T-helper 9 cell (primary cell): ENCODE measurements at regions not wholly inside any gene's neighbourhood (a gene's known extent, or its start where the extent isn't known, plus 50 kb on each side); places are given as distances from the start of the nearest gene placed in this dataset.
"Not testable (repeated sequence)": the region's sequence is repeated elsewhere in the genome, so short reads cannot be mapped to it uniquely, and the experiment has no call there.

Source experiments
- DNase-seq: peaks from one replicate; pipeline ENCODE4 v3.0.0-alpha.2; 2020

GRCh38 chr5:105872569-105873270 lies 1798.0 kb downstream of the EFNA5 start:
- DNase-seq = no peak

- DNase-seq = no peak
Measured at GRCh38 chr5:105868038-105868780, 1802.5 kb downstream of the EFNA5 start.

- DNase-seq = no peak
Measured at GRCh38 chr5:105865834-105866233, 1804.9 kb downstream of the EFNA5 start.

- not testable (repeated sequence) for DNase-seq
Measured at GRCh38 chr5:105859350-105859749, 1811.4 kb downstream of the EFNA5 start.

GRCh38 chr5:105849701-105850100 lies 1821.0 kb downstream of the EFNA5 start:
- no peak for DNase-seq

GRCh38 chr5:105840800-105841199 lies 1829.9 kb downstream of the EFNA5 start:
- DNase-seq = no peak

GRCh38 chr5:105836887-105837286 lies 1833.8 kb downstream of the EFNA5 start:
- DNase-seq = no peak

- DNase-seq = no peak
Measured at GRCh38 chr5:105836268-105836667, 1834.5 kb downstream of the EFNA5 start.

GRCh38 chr5:105828821-105829220 lies 1841.9 kb downstream of the EFNA5 start:
- DNase-seq = no peak

GRCh38 chr5:105821800-105822199 lies 1848.9 kb downstream of the EFNA5 start:
- DNase-seq = no peak

GRCh38 chr5:105817914-105818313 lies 1852.8 kb downstream of the EFNA5 start:
- no peak for DNase-seq

- DNase-seq = no peak
Measured at GRCh38 chr5:105817416-105817815, 1853.3 kb downstream of the EFNA5 start.

GRCh38 chr5:105816961-105817360 lies 1853.8 kb downstream of the EFNA5 start:
- no peak for DNase-seq

GRCh38 chr5:105812304-105812703 lies 1858.4 kb downstream of the EFNA5 start:
- no peak for DNase-seq

- DNase-seq = no peak
Measured at GRCh38 chr5:105807951-105808350, 1862.8 kb downstream of the EFNA5 start.

GRCh38 chr5:105807290-105807689 lies 1863.4 kb downstream of the EFNA5 start:
- DNase-seq = no peak

GRCh38 chr5:105806596-105806995 lies 1864.1 kb downstream of the EFNA5 start:
- DNase-seq = no peak

- DNase-seq = no peak
Measured at GRCh38 chr5:105803431-105803830, 1867.3 kb downstream of the EFNA5 start.

- no peak for DNase-seq
Measured at GRCh38 chr5:105794578-105794977, 1876.2 kb downstream of the EFNA5 start.

GRCh38 chr5:105789246-105789645 lies 1881.5 kb downstream of the EFNA5 start:
- DNase-seq = no peak

- no peak for DNase-seq
Measured at GRCh38 chr5:105783811-105784210, 1886.9 kb downstream of the EFNA5 start.

GRCh38 chr5:105782501-105782900 lies 1888.2 kb downstream of the EFNA5 start:
- no peak for DNase-seq

GRCh38 chr5:105773241-105773640 lies 1897.5 kb downstream of the EFNA5 start:
- DNase-seq = no peak

- DNase-seq = no peak
Measured at GRCh38 chr5:105767267-105767666, 1903.5 kb downstream of the EFNA5 start.
